VCaP (cell line): ENCODE measurements at regions not wholly inside any gene's neighbourhood (a gene's known extent, or its start where the extent isn't known, plus 50 kb on each side); places are given as distances from the start of the nearest gene placed in this dataset.

Experiments
- H3K27ac ChIP-seq: fragments of 450-650 bp; 2 replicates; pipeline ENCODE4 v1.5.1; 2017
- TF ChIP-seq, protein P1 (sequence below): fragments of 450-650 bp; conservative IDR thresholded peaks from 2 replicates; pipeline ENCODE4 v1.5.1; 2017; ENCODE audit warnings: mild to moderate bottlenecking, moderate library complexity

DNA sequence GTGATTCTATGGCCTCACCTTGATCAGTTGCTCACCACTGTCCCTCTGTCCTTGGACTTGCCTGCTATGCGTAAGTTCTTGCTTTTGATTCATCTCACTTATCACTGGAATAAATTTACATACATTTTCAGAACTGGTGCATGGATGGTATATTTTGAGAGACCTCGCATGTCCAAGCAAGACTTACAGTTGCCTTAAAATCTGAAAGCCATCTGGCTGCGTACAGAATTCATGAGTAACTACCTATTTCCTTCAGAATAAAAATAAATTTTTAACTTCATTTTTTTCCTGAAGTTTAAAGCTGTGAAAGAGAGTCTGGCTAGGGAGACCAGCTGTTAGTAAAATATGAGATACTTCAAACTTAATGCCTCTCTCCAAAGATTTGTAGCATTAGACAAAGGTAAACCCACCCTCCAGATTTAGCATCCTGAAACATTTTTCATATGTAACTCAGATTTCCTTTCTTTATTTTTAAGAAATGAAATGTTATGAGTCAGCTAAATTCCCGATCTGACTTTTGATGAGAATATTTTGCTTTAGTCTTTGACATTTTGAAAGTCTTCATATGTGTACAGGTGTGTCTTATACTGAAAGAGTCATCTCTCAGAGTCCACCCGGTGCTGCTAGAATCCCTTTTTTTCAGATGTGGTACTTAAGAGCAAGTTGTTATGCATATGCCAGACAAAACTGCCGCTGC, 136.4 kb upstream of the CELF2 start:
- H3K27ac ChIP-seq: no peak overlapping the region
- TF ChIP-seq, protein P1, sequence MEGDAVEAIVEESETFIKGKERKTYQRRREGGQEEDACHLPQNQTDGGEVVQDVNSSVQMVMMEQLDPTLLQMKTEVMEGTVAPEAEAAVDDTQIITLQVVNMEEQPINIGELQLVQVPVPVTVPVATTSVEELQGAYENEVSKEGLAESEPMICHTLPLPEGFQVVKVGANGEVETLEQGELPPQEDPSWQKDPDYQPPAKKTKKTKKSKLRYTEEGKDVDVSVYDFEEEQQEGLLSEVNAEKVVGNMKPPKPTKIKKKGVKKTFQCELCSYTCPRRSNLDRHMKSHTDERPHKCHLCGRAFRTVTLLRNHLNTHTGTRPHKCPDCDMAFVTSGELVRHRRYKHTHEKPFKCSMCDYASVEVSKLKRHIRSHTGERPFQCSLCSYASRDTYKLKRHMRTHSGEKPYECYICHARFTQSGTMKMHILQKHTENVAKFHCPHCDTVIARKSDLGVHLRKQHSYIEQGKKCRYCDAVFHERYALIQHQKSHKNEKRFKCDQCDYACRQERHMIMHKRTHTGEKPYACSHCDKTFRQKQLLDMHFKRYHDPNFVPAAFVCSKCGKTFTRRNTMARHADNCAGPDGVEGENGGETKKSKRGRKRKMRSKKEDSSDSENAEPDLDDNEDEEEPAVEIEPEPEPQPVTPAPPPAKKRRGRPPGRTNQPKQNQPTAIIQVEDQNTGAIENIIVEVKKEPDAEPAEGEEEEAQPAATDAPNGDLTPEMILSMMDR: no peak

DNA sequence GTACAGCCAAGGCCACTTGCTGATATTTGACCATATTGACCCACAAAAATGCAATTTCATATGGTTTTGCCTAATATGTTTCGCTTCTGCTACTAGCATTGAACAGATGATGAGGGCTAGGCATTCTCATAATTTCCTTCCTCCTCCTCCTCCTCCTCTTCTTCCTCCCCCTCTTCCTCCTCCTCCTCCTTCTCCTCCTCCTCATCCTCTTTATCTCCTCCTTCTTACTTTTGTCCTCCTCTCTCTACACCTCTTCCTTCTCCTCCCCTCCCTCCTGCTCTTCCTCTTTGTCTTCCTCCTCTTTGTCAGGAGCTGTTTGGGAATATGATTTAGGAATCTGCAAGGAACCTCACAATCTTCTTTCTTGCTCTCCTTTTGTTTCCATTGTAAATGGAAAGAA, 133.9 kb upstream of the CELF2 start:
- H3K27ac ChIP-seq: no peak overlapping the region
- TF ChIP-seq, protein P1: no peak

DNA sequence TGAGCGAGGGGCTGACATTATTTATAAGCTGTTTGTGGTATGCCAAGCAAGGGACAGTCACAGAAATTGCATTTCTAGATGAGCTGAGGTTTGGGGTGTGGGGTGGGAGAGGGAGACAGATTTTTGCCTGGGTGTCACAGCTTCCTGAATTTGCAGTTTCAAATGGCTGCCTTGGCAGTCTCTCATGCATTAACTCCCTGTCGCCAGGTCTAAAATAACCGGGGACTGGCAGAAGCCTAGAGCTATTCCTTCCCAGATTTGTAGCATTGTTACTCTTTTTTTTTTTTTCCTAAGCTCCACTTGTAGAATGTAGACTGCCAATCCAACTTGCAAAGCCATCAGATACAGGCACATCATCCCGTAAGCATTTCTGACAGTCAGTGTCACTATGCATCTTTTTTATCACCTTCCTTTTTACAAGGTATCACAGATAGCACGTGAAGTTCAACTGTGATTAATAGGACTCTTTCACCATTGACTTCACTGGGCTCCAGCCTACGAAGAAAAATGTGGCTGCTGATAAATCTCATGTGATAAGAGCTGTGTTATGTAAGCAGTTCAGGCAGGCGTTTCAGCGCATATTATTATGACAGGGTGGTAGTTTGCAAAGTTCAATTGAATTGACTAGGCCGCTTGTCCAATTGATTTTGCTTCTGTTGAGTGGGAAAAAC, 130.7 kb upstream of the CELF2 start:
- H3K27ac ChIP-seq: no peak overlapping the region
- TF ChIP-seq, protein P1: no peak

DNA sequence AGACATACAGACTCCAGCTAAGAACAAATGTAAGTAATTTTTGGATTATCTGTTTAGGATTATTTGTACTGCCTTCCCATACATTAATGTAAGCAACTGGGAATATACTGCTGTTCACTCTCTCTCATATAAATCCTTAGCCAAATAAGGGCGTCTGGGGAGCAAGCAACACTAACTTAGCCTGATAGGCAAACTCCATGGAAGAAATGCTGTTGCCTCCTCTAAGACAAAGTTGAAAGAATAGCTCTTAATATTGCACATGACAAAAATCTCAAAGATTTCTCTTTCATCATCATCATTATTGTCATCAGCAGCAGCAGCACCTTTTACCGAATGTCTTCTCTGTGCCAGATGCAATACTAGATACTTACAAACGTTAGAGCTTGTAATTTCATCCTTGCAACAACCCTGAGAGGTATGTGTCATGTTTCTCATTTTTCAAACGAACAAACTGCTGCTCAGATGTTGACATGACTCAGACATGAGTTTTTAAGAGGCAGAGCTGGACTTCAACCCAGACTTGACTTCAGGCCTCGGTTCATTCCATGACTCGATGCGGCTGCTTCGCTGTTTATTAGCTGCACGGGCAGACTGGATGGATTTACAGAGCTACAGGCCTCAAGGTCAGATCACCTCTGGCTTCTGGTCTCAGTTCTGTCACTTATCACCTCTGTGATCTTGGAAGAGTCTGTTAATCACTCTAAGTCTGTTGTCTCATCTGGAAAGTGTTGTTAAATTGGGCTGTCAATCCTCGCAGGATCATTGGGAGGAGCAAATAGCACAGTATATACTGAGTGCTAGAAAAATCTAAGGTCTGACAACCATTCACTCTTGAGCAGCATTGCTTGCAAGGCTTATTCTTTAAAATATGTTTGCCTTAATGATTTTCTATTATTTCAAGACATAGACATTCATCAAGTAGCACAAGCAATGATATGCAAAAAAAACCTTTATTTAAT, 126.3 kb upstream of the CELF2 start:
- TF ChIP-seq, protein P1: no peak
- H3K27ac ChIP-seq: no peak overlapping the region

DNA sequence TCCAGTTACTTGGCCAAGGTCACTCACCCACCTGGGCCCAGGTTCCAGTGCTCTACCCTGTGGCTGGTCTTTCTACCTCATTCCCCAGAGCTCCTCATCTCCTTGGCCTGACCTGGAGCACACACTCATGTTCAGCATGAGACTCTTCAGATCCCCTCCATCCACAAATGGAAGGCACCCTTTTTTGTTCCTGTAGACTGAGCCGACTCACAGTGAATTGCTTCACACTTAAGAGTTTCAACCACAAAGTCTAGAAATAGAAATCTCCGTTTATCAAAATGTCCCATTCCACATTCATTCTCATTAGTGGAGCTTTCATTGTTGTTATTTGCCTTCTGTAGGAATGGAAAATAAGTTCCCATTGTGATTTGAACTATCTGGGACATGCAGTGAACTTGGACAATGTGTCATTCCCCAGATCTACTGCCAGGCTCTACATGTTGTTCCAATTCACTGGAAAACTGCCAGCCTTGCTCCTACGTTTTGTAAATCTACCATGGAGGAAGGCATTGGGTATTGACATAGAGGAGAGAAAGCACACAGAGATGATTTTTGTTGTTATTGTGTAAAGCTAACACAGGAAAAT, 125.3 kb upstream of the CELF2 start:
- TF ChIP-seq, protein P1: no peak
- no peak overlapping the region for H3K27ac ChIP-seq

DNA sequence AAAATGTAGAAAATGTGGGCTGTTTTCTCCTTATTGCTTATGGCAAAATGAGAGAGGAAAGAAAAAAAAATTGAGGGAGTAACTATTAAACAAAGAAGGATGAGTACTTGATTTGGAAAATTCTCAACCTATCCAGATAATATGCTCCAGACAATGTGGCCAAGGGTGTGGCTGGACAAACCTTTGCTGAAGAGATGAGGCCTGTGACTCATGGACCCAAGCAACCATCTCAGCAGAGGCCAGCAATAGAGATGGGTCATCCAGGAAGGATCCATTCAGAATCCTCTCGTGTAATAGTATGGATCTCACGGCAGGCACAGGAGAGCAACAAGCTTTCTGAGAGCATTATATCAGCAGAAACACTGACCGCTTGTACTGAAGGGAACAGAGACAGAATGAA, 120.3 kb upstream of the CELF2 start:
- no peak overlapping the region for H3K27ac ChIP-seq
- TF ChIP-seq, protein P1: no peak

DNA sequence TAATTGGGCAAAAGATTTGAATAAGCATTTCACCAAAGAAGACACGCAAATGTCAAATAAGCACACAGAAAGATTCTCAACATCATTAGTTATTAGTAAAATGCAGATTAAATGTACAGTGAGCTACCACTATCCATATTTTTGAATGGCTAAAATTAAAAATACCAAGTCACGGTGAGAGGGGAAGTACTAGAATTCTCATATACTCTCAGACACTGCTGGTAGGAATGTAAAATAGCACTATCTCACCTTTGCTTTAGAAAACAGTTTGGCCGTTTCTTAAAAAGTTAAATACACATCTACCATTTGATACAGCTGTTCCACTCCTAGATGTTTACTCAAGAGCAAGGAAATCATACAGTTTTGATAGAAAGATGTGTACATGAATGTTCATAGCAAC, 115.8 kb upstream of the CELF2 start:
- no peak overlapping the region for H3K27ac ChIP-seq
- TF ChIP-seq, protein P1: no peak
